GM03348 (cell line): ENCODE measurements at regions not wholly inside any gene's neighbourhood (a gene's known extent, or its start where the extent isn't known, plus 50 kb on each side); places are given as distances from the start of the nearest gene placed in this dataset.

ENCODE experiments used
- DNase-seq: peaks from one replicate; pipeline ENCODE4 v3.0.0; 2012; ENCODE audit warnings: low spot score

DNA sequence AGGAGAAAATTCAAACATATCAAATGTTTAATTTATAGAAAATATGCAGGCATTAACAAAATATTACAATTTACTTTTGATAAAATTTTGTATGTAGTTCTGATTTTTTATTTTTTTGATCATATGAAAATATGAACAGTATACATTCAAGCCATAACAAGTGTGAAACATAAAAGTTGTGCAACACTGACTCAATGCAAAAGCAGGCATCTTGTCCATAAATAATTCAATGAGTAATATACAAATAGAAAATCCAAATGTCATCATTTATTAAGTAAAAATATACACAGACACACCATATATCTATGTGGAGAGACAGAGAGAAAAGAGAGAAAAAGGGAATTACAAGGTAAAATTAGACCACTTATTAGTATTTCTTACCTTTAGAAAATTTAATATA lies 1183.9 kb downstream of the SLITRK1 start:
- no peak for DNase-seq

DNA sequence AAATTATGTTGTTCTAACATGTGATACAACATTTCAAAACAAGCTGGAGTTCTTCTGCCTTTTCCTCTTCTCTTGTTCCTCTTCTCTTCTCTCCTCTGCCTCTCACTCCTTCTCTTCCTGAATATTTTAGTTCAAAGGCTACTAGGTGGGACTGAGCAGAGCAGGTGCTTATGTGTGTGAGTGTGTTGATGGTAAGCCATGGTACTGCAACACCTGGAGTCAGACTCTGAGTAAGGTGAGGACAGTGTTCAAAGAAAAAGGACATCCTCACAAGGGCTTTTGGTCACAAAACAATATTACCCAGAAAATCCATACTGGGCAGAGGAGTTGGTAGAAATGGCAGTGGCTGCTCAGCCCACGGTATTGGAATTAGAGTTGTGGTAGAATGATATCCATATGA lies 1188.7 kb downstream of the SLITRK1 start:
- no peak for DNase-seq

DNA sequence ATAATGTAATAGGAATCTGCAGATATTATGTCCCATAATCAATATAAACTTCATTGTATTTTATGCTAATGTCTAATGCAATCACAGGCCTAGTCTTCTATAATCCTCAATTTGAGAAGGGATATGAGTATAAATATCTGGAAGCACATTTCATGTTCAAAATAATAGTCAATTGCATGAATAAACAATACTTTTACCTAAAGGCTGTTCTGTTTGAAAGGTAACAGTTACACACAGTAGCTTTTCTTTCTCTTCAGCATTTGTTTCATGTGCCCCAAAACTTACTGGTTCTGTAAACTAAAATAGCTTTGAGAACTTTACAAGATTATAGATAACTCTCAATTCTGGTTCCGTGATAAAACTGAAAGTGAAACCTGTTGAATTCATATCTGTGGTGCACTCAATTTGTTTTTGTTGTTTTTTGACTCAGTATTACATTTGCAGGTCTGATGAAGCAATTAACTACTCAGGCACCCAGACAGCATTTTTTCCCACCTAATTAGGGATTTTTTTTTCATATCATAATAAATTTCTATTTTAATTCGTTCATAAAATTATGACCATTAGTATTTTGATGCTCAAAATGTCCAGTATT lies 1193.8 kb downstream of the SLITRK1 start:
- peak; percentile 5 for DNase-seq

DNA sequence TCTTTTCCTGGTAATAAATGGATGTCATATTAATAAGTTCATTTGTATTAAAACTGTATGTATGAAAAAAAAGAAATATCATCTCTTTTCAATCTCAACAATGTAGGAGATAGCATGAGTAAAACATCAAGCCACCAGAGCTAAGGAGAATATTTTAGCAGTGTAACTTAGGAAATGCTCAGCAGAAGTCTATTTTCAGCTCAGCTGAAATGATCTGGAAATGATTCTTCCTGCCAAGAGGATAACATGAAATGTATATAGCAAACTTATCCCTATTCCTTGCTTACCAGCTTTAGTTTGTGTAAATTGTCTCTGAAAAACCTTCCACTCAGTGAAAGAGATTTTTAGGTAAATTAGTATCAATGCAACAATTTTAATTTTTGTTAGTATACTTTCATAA lies 1194.4 kb downstream of the SLITRK1 start:
- no peak for DNase-seq

DNA sequence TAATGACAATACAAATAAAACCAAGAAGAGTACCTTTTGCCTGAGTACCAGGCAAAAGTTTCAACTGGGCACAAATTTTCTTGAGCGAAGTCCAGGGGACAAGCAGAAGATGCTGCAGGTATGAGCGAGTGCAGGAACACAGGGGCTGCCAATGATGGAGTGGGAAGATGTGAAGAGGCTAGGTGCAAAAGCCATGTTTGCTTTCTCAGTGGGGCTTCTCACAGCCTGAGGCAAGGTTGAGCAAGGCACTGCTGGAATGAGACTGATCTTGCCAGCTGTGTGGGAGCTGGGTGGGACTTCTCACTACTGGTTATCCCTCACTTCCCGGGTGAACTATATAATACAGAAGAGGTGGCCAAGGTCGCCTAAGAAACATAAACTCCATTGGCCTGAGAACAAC lies 1200.7 kb downstream of the SLITRK1 start:
- no peak for DNase-seq

DNA sequence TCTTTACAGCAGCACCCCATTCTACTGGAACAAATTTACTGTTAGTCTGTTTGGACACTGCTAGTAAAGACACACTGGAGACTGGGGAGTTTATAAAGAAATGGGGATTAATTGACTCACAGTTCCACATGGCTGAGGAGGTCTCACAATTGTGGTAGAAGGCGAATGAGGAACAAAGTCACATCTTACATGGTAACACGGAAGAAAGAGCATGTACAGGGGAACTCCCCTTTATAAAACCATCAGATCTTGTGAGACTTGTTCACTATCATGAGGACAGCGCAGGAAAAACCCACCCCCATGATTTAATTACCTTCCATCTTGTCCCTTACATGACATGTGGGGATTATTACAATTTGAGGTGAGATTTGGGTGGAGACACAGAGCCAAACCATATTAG lies 1204.2 kb downstream of the SLITRK1 start:
- no peak for DNase-seq

DNA sequence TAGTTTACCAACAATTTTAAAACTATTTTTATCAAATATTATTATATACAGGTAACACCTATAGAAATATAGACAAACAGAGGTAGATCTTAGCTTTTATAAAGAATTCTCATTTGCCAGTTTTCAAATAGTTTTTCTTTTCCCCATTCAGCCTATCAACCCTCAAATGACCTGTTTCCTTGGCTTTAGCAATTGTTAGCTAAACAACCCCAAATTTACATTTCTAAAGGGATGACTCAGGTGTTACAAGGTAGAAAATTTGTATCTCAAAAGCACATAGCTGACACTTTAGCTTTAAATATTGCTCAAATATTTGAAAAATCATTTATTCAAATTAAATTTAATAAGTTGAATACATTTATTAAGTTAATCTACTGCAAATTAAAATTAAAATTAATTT lies 1207.2 kb downstream of the SLITRK1 start:
- no peak for DNase-seq

DNA sequence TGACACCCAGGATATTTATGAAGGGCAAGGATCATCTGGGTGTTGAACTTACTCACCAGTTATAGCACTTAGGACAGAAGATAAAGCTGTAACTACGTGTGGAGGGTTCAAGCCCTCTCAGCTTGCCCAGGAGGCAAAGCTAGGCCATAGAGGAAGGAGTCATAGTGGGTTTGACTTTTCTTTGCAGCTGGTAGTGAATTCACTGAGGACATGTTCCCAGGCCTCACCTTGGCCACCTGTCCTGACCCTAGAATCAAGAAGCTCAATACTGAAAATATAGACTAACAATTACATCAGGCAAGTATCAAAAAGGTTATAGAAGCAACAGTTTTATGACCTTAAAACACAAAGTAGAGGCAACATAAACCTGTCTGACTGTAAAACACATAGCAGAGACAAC lies 1207.7 kb downstream of the SLITRK1 start:
- DNase-seq: no peak

DNA sequence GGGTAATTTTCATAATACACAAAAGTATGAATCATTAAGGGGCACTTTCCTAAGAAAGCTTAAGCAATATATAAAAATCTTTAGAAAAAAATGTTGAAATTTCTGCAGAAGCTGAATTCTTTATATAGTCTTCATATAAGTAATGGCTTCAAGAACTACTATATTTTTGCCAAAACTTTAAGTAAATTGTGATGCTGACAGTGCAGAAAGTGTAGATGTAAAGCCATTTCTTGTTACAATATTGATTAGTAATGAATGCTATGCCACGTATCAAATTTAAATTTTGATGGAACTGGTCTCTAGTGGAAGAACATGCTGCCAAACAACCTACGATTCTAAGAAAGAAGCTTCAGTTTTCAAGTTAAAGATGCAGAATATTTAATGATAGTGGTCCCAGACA lies 1210.0 kb downstream of the SLITRK1 start:
- no peak for DNase-seq

DNA sequence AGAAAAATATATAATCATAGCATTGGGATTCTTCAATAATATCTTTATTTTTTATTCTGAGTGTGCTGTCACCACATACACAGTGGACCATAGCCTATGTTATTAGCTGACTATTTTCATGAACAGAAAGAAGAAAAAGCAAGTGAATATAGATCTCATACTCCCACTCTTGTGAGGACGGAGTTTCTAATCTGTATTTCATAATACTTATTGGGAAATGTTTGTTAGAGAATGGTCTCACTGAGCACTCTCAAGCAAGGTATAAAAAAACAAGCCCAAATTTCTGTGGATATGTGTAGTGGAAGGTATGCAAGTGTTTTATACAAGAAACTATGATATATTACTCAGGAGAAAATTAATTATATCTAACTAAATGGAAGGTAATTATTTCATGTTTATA lies 1218.1 kb downstream of the SLITRK1 start:
- no peak for DNase-seq

DNA sequence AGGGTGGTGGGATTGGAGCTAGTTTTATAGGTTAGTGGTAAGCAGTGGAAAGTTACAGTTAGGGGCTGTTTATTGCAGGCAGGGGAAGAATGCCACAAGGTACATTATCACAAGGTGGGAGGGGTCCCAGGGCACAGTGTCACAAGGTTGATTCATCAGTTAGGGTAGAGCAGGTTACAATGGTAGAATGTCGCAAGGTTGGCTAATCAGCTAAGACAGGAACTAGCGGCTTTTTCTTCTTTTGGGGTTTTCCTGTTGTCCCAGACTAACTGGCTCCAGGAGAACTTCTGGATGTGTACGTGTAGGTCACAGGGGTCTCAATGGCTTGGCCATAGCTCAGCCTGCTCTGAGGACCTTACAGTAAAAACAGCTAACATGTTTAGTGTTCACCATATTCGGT lies 1221.1 kb downstream of the SLITRK1 start:
- no peak for DNase-seq

DNA sequence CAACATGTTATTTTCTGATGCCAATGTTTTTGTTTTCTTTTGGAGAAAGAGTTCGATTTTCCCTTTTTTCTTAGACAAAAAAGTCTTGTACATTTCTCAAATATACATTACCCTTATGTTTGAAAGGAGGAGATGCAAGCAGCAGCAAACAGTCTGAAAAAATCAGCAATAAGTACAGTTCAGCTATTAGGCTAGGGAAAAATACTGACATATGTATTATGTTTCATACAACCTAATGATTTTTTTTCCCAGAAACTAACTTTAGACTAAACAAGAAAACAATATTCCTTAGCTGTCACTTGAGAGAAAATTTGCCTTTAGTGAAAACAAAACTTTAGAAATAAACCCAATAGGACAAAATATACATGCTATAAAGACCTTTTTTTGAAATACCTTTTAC lies 1223.5 kb downstream of the SLITRK1 start:
- DNase-seq: no peak

DNA sequence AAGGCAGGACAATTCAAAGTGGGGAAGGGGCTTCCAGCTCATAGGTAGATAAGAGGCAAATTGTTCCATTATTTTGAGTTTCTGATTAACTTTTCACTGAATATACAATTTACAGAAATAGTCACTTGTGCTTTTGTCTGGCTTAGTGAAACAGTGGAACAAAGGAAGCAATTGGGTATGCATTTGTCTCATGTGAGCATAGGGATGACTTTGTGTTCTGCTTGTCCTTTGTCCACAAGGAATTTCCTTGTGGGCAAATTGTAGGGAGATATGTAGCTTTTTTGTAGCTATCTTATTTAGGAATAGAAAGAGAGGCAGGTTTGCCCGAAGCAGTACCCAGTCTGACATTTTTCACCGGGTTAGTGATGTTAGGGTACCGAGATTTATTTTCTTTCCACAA lies 1224.8 kb downstream of the SLITRK1 start:
- no peak for DNase-seq

DNA sequence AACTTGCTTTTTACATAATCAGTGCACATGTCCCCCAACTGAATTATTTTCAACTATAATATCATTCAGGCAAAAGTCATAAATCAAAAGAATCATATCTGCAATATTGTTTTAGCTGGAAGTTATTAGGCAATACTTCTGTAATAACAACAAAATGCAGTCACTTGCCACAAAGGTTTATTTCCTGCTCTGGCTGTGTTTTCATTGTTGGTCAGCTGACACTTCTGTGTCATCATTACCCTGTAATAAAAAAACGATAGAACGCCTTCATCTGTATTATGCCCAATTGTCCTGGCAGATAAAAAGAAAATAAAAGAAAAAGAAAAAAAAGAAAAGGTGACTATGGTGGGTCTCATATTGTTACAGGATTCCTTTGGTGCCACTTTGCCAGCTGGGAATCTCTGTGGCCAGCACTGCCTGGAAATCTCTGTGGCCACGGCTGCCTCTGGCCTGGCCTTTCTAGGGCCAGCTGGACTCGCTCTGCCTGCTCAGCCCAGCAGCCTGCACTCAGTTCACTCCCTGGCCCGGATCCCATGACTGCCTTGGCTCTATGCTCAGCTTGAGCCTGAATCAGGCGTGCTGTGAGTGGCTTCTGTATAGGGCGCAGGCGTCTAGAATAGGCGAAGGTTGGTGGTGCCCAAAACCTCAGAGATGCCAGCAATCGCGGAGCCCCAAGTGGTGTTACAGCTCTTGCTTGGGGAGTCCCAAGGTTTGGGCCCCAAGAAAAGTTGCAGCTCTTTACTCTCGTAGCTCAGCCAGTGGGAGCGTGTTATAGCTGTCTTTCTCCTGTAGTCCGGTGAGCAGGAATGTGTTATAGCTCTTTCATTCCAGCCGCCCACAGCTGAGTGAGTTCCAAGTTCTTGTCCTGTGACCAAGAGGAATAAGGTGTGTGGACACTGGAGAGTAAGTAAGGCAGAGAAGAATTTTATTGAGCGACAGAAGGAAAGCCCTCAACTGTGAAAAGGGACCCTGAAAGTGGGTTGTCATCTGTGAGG lies 1227.1 kb downstream of the SLITRK1 start:
- peak; percentile 64 for DNase-seq

DNA sequence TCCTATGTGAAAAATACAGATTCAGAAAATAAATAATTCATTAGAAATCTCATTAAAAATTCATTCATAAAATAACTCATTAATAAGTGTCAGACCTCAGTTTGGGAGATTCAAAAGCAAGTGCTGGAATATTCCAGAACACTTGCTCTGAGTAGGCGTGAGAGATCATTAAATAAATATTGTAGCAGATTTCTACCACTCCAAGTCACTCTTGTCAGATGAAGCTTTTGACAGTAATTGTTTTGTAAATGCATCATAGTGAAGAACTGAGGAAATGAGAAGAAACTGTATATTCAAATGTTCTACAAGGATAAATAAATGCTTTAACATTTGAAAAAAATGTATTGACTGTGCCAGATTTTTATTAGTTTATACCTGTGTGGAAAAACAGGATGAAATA lies 1228.1 kb downstream of the SLITRK1 start:
- no peak for DNase-seq

DNA sequence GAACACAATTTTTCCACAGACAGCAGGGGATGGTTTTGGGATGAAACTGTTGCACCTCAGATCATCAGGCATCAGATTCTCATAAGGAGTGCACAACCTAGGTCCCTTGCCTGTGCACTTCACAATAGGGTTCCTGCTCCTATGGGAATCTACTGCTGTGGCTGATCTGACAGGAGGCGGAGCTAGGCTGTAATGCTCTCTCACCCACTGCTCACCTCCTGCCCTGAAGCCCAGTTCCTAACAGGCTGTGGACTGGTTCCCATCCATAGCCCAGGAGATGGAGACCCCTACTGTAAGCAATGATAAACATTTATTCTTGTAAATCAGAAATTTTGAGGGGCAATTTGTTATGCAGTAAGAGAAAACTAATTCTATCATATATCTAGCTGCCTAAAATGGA lies 1234.7 kb downstream of the SLITRK1 start:
- no peak for DNase-seq

DNA sequence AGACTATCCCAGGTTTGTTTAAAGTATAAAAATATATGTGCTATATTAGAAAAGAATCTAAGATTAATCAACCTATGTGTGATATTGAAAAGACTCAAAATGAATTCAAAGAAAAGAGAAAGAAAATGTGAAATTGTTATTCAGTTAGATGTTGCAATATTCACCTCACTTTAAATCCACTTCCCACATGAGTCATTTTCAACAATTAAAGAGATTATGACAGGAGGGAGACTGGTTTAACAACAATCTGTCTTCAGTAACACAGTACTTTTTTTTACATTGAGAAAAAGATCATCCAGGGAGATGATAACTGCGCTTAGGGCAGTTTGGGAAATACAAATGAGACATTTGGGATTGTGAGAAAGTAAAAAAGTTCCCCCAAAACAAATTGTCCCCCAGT lies 1246.2 kb downstream of the SLITRK1 start:
- peak; percentile 13 for DNase-seq

DNA sequence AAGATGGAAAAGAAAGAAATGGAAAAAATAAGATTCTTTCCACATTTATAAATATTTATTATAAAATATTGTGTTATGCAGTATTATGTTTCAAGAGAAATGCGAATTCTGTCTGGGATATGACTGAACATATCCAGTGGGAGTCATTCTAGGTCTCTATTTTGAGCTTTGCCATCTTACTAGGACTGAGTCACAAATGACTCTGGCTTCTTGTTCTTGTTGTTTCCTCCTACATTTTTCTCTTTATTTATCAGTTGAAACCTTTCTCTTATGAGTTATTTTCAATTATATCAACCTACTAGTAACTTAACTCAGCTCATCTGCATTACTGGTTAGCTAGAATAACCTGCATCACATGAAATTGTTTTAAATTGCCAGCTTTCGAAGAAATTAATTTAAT lies 1247.3 kb downstream of the SLITRK1 start:
- peak; percentile 2 for DNase-seq

DNA sequence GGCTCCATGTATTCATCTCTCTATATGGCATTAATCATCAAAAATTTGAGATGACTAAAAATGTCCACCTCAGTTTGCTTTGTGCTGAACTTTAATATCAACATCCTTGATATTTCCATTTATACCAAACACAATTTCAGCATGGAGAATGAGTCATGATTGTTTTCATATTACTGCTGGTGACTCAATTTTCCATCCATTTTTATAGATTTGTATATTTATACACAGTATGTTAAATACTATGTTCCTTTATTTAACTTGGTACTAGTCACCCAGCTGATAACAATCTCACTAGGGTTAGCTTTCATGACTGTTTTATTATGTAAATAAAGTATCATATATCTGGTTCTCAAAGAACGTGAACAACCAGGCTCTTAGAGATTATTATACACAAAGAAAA lies 1255.1 kb downstream of the SLITRK1 start:
- DNase-seq: no peak

DNA sequence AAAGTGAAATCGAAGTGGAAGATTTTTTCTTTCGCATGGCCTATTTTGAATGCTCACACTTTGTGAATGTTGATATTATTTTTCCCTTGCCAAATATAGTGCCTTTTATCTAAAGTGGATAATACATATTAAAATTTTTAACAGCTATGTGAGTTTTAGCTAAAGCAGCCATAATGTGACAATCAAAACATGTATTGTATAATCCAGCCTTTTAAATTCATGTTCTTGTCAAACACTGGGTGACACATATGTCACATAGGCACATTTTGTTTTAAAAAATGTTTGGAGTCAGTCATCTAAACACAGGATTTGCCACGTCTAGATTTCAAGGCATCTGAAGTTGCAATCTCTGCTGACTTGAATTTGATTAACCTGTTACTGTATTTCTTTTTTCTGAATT lies 1256.6 kb downstream of the SLITRK1 start:
- DNase-seq: no peak

DNA sequence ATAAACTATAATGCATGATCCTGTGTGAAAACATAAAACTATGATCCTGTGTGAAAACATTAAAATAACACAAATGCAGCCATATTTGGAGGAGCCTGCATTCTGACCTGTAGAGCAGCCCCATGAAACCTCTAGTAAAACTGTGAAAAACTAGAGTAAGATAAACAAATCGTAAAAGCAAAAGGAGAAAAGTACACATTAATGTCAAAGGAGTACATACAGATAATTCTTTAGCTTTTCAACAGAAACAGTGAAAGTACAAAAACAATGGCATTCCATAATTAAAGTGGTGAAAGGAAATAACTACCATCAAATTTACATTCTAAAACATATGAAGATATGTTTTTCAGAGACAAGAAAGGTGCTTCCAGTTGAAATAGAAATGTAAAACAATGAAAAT lies 1267.2 kb downstream of the SLITRK1 start:
- DNase-seq: no peak

DNA sequence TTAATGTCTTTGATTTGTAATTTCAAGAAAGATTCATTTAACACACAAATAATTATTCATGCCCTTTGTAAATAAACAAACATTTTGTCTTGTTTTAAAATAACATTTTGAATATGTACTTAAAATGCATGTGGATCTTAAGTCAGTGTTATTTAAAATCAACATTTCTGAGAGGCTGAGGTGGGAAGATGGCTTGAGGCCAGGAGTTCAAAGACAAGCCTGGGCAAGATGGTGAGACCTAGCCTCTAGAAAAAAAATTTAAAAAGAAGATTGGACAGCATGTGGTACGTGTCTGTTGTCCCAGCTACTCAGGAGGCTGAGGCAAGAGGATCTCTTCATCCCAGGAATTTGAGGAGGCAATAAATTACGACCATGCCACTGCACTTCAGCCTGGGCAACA lies 1268.2 kb downstream of the SLITRK1 start:
- DNase-seq: no peak

DNA sequence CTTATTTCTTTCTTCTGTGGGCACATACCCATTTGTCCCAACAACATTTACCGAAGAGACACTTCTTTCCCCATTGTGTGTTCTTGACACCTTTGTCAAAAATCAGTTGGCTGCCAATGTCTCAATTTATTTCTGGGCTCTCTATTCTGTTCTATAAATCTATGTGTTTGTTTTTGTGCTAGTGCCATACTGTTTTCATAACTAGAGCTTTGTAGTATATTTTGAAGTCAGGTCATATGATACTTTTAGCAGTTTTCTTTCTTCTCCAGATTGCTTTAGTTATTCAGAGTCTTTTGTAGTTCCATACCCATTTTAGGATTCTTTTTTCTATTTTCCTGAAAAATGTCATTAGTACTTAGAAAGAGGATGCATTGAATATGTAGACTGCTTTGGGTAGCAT lies 1276.3 kb downstream of the SLITRK1 start:
- no peak for DNase-seq

DNA sequence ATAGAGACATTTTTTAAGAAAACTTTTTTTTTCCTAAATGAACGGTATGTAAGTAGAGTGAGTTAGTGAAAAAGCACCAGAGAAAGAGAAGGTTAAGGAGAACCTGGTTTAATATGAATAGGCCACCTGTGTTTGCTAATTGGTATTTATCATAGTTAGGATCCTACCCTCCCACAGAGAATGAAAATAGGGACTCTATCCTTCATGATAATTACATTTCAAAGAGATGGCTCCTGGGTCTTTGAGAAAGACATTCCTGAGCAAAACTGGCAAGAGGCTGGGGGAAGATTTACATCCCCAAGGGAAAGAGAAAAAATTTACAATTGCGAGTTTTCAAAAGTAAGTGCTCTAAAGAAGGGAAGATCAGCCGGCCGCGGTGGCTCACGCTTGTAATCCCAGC lies 1284.5 kb downstream of the SLITRK1 start:
- no peak for DNase-seq
